ENCODE measurements at regions not wholly inside any gene's neighbourhood (a gene's known extent, or its start where the extent isn't known, plus 50 kb on each side); places are given as distances from the start of the nearest gene placed in this dataset.

DNA sequence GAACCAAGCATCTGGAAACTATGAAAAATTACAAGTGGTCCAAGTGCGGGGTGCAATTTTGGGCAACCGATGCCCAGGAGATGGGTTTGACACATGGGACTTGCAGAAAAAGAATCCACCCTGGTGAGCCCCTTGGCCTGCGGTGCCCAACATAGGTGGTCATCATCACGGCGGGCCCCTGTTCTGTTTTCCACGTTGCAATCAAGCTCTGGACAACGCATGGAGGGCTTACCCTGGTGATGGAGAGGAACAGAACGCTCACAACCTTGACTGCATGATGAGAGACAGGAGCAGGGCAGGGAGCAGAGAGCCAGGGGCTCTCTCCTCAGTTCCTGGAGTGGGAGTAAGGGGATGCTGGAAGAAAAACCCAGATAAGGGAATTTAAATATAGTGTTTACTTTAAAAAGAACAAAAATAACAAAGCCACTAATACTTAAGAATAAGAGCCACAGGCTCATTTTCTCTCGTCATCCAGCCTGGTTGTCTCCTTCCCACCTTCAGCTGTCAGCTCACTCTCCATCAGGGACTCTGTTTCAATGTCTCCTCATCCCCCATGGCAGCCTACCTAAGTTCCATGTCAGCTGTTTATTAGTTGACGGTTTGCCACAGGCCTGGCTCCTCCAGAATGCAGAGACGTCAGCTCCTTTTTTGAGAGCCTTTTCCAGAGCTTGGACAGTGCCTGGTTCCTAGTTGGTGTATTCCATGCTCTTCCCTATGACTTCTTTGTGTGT, 172.1 kb downstream of the GADD45G start:
- no peaks in the 10 kb centered on the region for H3K27me3 ChIP-seq (ENCODE audit: control insufficient read depth in 1 of 2, insufficient read depth in 2 of 2, low read length in 1 of 2)
- H3K36me3 ChIP-seq (ENCODE audit: control insufficient read depth in 1 of 2, insufficient read depth in 2 of 2, low read length in 1 of 2), result no peaks in the 10 kb centered on the region
- 80 to 85% methylated on average over 11 of the region's 11 CpGs for WGBS, 2 donors
- no peaks in the 10 kb centered on the region for H3K9me3 ChIP-seq (ENCODE audit: control insufficient read depth, low read length)
- peak in 1 of 2 donors; percentile 16 for DNase-seq
- no peak overlapping the region for H3K4me3 ChIP-seq (ENCODE audit: low read length in 2 of 2)
- H3K4me1 ChIP-seq (ENCODE audit: control insufficient read depth in 1 of 2, insufficient read depth in 2 of 2, low read length in 2 of 2), result no peaks in the 10 kb centered on the region
- intact Hi-C loops (cut with DNase I), result no loop called here
- no peak for ATAC-seq (ENCODE audit: low FRiP score)
- no peak overlapping the region for H3K27ac ChIP-seq (ENCODE audit: low read depth in 1 of 2, low read length in 2 of 2)

DNA sequence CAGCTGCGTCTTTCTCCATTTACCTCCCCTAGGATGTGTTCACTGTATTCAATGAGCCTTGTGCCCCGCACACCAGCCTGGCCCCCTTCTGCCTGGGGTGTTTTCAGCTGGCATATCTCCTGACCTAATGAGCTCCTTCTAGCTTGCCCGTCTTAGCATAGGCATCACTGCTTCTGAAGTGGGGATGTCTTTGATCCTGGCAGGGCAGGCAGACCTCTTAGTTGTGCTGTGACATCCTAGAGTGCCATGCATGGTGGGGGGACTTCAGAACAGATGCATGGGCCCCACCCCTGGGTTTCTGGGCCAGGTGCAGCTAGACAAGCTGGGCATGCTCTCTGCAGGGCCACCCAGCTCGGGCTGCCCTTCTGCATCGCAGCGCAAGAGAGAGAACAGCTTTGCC, 172.7 kb downstream of the GADD45G start:
- DNase-seq (no peak), ATAC-seq (ENCODE audit: low FRiP score) (no peak)
- H3K36me3 ChIP-seq (ENCODE audit: control insufficient read depth in 1 of 2, insufficient read depth in 2 of 2, low read length in 1 of 2), result no peaks in the 10 kb centered on the region
- H3K27me3 ChIP-seq (ENCODE audit: control insufficient read depth in 1 of 2, insufficient read depth in 2 of 2, low read length in 1 of 2), result no peaks in the 10 kb centered on the region
- H3K27ac ChIP-seq (ENCODE audit: low read depth in 1 of 2, low read length in 2 of 2), result no peak overlapping the region
- WGBS, 2 donors, result 80 to 93% methylated on average over 6 of the region's 6 CpGs
- H3K4me1 ChIP-seq (ENCODE audit: control insufficient read depth in 1 of 2, insufficient read depth in 2 of 2, low read length in 2 of 2), result no peaks in the 10 kb centered on the region
- intact Hi-C loops (cut with DNase I), result no loop called here
- H3K4me3 ChIP-seq (ENCODE audit: low read length in 2 of 2), result no peak overlapping the region
- no peaks in the 10 kb centered on the region for H3K9me3 ChIP-seq (ENCODE audit: control insufficient read depth, low read length)

GRCh38 chr9:89778100-89779090, 173.6 kb downstream of the GADD45G start:
- no peaks in the 10 kb centered on the region for H3K9me3 ChIP-seq (ENCODE audit: control insufficient read depth, low read length)
- WGBS, 2 donors, result 79 to 88% methylated on average over 22 of the region's 22 CpGs
- no peaks in the 10 kb centered on the region for H3K36me3 ChIP-seq (ENCODE audit: control insufficient read depth in 1 of 2, insufficient read depth in 2 of 2, low read length in 1 of 2)
- H3K4me1 ChIP-seq (ENCODE audit: control insufficient read depth in 1 of 2, insufficient read depth in 2 of 2, low read length in 2 of 2), result no peaks in the 10 kb centered on the region
- no peaks in the 10 kb centered on the region for H3K27me3 ChIP-seq (ENCODE audit: control insufficient read depth in 1 of 2, insufficient read depth in 2 of 2, low read length in 1 of 2)
- intact Hi-C loops (cut with DNase I), result no loop called here
- DNase-seq, result no peak
- no peak overlapping the region for H3K27ac ChIP-seq (ENCODE audit: low read depth in 1 of 2, low read length in 2 of 2)
- no peak overlapping the region for H3K4me3 ChIP-seq (ENCODE audit: low read length in 2 of 2)
- ATAC-seq (ENCODE audit: low FRiP score), result no peak

DNA sequence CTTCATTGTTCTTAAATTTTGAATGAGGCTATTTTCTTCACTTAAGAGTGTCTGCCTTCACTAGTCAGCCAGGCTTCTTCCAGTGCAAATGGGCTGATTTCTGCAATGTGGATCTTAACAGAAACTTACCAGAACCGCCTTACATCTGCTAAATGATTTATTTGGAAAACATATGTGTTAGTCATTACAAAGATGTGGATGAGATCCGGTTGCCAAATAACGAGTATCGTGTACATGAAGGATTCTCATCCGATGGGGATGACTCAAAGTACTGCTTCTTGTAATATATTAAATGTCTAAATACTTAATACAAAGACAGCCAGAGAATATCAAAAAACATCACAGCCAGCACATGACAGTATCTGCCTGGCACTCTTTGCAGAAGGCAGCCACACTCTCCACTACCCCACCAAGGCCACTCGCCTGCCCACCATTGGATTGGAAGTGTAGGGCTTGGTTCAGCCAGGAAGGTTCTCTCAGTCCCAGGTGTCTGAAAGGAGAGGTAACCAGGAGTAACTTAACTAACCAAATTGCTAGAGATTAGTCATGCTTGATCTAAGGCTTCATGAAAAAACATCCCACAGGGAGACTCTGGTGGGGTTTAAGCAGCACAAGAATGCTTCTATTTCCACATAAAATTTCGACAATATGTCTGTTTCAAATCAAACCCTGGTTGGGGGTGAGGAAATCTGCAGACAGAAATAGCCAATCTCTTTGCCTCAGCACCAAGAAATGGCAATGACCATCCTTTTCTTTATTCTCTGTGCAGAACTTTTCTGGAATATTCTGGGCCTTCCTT, 174.8 kb downstream of the GADD45G start:
- intact Hi-C loops (cut with DNase I), result no loop called here
- no peak overlapping the region for H3K27ac ChIP-seq (ENCODE audit: low read depth in 1 of 2, low read length in 2 of 2)
- H3K4me3 ChIP-seq (ENCODE audit: low read length in 2 of 2), result no peak overlapping the region
- ATAC-seq (ENCODE audit: low FRiP score) (no peak), DNase-seq (no peak)
- 94 to 95% methylated on average over 7 of the region's 7 CpGs for WGBS, 2 donors
- H3K27me3 ChIP-seq (ENCODE audit: control insufficient read depth in 1 of 2, insufficient read depth in 2 of 2, low read length in 1 of 2), result no peaks in the 10 kb centered on the region
- H3K36me3 ChIP-seq (ENCODE audit: control insufficient read depth in 1 of 2, insufficient read depth in 2 of 2, low read length in 1 of 2), result no peaks in the 10 kb centered on the region
- no peaks in the 10 kb centered on the region for H3K4me1 ChIP-seq (ENCODE audit: control insufficient read depth in 1 of 2, insufficient read depth in 2 of 2, low read length in 2 of 2)
- no peaks in the 10 kb centered on the region for H3K9me3 ChIP-seq (ENCODE audit: control insufficient read depth, low read length)

- Histone ChIP-seq H3K4me3 (ENCODE audit: low read length in 2 of 2) (no peak overlapping the region), H3K36me3 (ENCODE audit: control insufficient read depth in 1 of 2, insufficient read depth in 2 of 2, low read length in 1 of 2) (no peaks in the 10 kb centered on the region), H3K4me1 (ENCODE audit: control insufficient read depth in 1 of 2, insufficient read depth in 2 of 2, low read length in 2 of 2) (no peaks in the 10 kb centered on the region), H3K9me3 (ENCODE audit: control insufficient read depth, low read length) (no peaks in the 10 kb centered on the region), H3K27me3 (ENCODE audit: control insufficient read depth in 1 of 2, insufficient read depth in 2 of 2, low read length in 1 of 2) (no peaks in the 10 kb centered on the region), H3K27ac (ENCODE audit: low read depth in 1 of 2, low read length in 2 of 2) (no peak overlapping the region)
- WGBS, 2 donors, result 22 to 28% methylated on average over 4 of the region's 4 CpGs
- intact Hi-C loops (cut with DNase I), result no loop called here
- no peak for ATAC-seq (ENCODE audit: low FRiP score)
- DNase-seq, result no peak
These were observed 176.1 kb downstream of the GADD45G start for GRCh38 chr9:89780959-89781358.

- WGBS, 2 donors, result 91 to 95% methylated on average over 5 of the region's 5 CpGs
- H3K4me3 ChIP-seq (ENCODE audit: low read length in 2 of 2), result no peak overlapping the region
- H3K27me3 ChIP-seq (ENCODE audit: control insufficient read depth in 1 of 2, insufficient read depth in 2 of 2, low read length in 1 of 2), result no peaks in the 10 kb centered on the region
- no peaks in the 10 kb centered on the region for H3K36me3 ChIP-seq (ENCODE audit: control insufficient read depth in 1 of 2, insufficient read depth in 2 of 2, low read length in 1 of 2)
- intact Hi-C loops (cut with DNase I), result no loop called here
- H3K4me1 ChIP-seq (ENCODE audit: control insufficient read depth in 1 of 2, insufficient read depth in 2 of 2, low read length in 2 of 2), result no peaks in the 10 kb centered on the region
- no peak overlapping the region for H3K27ac ChIP-seq (ENCODE audit: low read depth in 1 of 2, low read length in 2 of 2)
- ATAC-seq (ENCODE audit: low FRiP score) (no peak), DNase-seq (peak in 1 of 2 donors; percentile 55)
- no peaks in the 10 kb centered on the region for H3K9me3 ChIP-seq (ENCODE audit: control insufficient read depth, low read length)
These were observed 177.2 kb downstream of the GADD45G start for GRCh38 chr9:89781838-89782540.

DNA sequence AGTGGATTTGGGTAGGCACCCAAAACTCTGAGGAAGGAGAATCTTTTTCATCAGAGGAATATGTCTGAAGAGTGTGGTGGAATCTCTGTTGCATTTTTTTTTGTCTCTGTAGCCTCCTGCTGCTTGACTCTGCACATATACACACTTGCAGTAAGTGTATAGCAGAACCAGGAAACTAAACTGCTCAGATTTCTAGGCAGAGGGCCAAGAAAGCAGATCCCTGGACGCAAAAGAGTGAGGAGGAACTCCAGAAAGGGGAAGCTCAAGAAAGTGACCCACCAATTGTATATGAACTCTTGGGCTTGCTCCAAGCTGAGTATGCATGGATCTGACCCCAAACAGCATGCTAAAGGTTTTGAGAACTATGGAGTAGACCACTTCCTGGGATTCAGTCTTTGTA, 181.8 kb downstream of the GADD45G start:
- H3K4me1 ChIP-seq (ENCODE audit: control insufficient read depth in 1 of 2, insufficient read depth in 2 of 2, low read length in 2 of 2), result no peaks in the 10 kb centered on the region
- WGBS, 2 donors, result 9 to 13% methylated on average over 1 of the region's 1 CpG
- no peak overlapping the region for H3K4me3 ChIP-seq (ENCODE audit: low read length in 2 of 2)
- ATAC-seq (ENCODE audit: low FRiP score) (no peak), DNase-seq (no peak)
- no peaks in the 10 kb centered on the region for H3K36me3 ChIP-seq (ENCODE audit: control insufficient read depth in 1 of 2, insufficient read depth in 2 of 2, low read length in 1 of 2)
- intact Hi-C loops (cut with DNase I), result no loop called here
- H3K9me3 ChIP-seq (ENCODE audit: control insufficient read depth, low read length), result no peaks in the 10 kb centered on the region
- no peaks in the 10 kb centered on the region for H3K27me3 ChIP-seq (ENCODE audit: control insufficient read depth in 1 of 2, insufficient read depth in 2 of 2, low read length in 1 of 2)
- H3K27ac ChIP-seq (ENCODE audit: low read depth in 1 of 2, low read length in 2 of 2), result no peak overlapping the region

GRCh38 chr9:89787595-89787994, 182.8 kb downstream of the GADD45G start:
- Histone ChIP-seq H3K36me3 (ENCODE audit: control insufficient read depth in 1 of 2, insufficient read depth in 2 of 2, low read length in 1 of 2) (no peaks in the 10 kb centered on the region), H3K4me1 (ENCODE audit: control insufficient read depth in 1 of 2, insufficient read depth in 2 of 2, low read length in 2 of 2) (no peaks in the 10 kb centered on the region), H3K4me3 (ENCODE audit: low read length in 2 of 2) (no peak overlapping the region), H3K9me3 (ENCODE audit: control insufficient read depth, low read length) (no peaks in the 10 kb centered on the region), H3K27me3 (ENCODE audit: control insufficient read depth in 1 of 2, insufficient read depth in 2 of 2, low read length in 1 of 2) (no peaks in the 10 kb centered on the region), H3K27ac (ENCODE audit: low read depth in 1 of 2, low read length in 2 of 2) (no peak overlapping the region)
- ATAC-seq (ENCODE audit: low FRiP score) (no peak), DNase-seq (no peak)
- intact Hi-C loops (cut with DNase I), result no loop called here
